Thyroid gland (tissue), 4 donors: ENCODE measurements at regions not wholly inside any gene's neighbourhood (a gene's known extent, or its start where the extent isn't known, plus 50 kb on each side); places are given as distances from the start of the nearest gene placed in this dataset.

Source experiments
- CTCF ChIP-seq, 6 experiments: fragments of 200-600 bp in 3 of 6; fragments of 450-650 bp in 3 of 6; sonication (generic) in 3 of 6; IDR thresholded peaks; one replicate each; pipeline ENCODE4 v1.5.1; 2016 to 2019; ENCODE audit warnings: antibody characterized with exemption in 6 of 6, mild to moderate bottlenecking in 2 of 6, inconsistent platforms in 1 of 6, moderate library complexity in 1 of 6
- POLR2A ChIP-seq, 2 donors: fragments of 450-650 bp; IDR thresholded peaks; one replicate each; pipeline ENCODE4 v1.6.1; 2017; ENCODE audit warnings: antibody characterized with exemption in 2 of 2, mild to moderate bottlenecking in 2 of 2, moderate library complexity in 1 of 2

- no peak for TF ChIP-seq CTCF (IDR thresholded peaks at IDR 0.05)
- TF ChIP-seq POLR2A (IDR thresholded peaks at IDR 0.05) = no peak
Observed at GRCh38 chr9:87427851-87428506, 69.7 kb upstream of the DAPK1 start.
